ENCODE measurements at regions not wholly inside any gene's neighbourhood (a gene's known extent, or its start where the extent isn't known, plus 50 kb on each side); places are given as distances from the start of the nearest gene placed in this dataset.

DNA sequence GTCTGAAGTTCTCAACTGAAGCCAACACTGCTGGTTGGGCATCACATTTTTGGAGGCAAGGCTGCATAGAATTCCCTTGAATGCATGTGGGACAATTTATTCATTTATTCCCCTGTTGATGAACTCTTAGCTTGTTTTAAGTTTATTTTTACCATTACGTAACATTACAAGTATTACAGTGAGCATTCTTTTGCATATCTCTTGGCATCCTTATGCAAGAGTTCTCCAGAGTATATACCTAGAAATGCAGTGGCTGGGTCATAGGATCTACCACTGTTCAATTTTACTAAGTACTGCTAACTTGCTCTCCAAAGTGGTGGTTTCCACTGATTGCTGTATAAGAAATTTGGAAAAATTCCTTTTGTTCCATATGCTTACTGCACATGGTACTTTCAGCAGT is 66.5 kb downstream of the UCHL1 start:
- no peak for DNase-seq (ENCODE audit: low read depth)
- TF ChIP-seq CTCF (conservative IDR thresholded peaks at IDR 0.05; ENCODE audit: low read depth, low read length): no peak
- no peak overlapping the region for H3K4me3 ChIP-seq (ENCODE audit: low read depth, low read length)

DNA sequence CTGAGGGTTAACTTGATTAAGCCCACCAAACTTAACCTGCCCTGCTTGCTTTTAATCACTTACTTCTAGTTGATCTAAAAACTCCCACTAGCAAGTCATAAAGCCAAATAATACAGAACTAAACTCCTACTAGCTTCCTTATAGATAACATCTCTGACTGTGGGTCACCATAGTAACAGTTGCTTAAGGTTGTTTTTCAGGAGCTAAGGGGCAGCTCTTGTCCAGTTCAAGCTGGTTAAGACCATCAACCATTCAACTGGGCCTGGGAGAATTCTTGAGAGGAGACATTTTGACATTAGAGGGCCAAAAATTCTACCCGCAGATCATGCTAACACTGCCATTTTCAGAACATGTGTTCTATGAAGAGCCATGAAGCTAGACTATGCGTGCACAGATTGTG is 67.0 kb downstream of the UCHL1 start:
- no peak for DNase-seq (ENCODE audit: low read depth)
- no peak overlapping the region for H3K4me3 ChIP-seq (ENCODE audit: low read depth, low read length)
- TF ChIP-seq CTCF (conservative IDR thresholded peaks at IDR 0.05; ENCODE audit: low read depth, low read length): no peak

DNA sequence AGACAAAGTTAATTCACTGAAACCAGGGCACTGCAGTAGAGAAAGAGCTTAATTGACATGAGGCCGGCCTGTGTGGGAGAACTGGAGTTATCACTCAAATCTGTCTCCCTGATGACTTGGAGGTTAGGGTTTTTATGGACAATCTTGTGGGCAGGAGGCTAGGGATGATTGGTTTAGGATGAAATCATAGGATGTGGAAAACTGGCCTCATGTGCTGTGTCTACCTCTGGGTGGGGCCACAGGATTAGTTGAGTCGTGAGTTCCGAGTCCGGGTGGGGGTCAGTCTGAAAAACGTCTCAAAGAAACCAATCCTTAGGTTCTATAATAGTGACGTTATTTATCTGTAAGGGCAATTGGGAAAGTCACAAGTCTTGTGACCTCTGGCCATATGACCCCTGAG is 68.1 kb downstream of the UCHL1 start:
- no peak for TF ChIP-seq CTCF (conservative IDR thresholded peaks at IDR 0.05; ENCODE audit: low read depth, low read length)
- no peak overlapping the region for H3K4me3 ChIP-seq (ENCODE audit: low read depth, low read length)
- DNase-seq (ENCODE audit: low read depth): no peak

GRCh38 chr4:41325901-41326300 is 69.2 kb downstream of the UCHL1 start:
- no peak overlapping the region for H3K4me3 ChIP-seq (ENCODE audit: low read depth, low read length)
- DNase-seq (ENCODE audit: low read depth): no peak
- TF ChIP-seq CTCF (conservative IDR thresholded peaks at IDR 0.05; ENCODE audit: low read depth, low read length): no peak

DNA sequence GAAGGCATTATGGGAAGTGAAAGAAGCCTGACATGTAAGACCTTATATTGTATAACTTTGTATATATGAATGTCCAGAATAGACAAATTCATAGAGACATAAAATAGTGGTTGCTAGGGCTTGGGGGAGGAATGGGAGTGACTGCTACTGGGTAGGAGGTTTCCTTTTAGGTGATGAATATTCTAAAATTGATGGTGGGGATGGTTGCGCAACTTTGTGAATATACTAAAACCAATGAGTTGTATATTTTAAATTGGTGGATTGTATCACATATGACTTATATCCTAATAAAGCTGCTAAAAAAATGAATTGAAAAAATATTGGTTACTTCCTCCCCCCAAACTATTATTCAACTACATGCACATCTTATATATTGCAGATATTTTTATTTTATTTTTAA is 70.0 kb downstream of the UCHL1 start:
- no peak for TF ChIP-seq CTCF (conservative IDR thresholded peaks at IDR 0.05; ENCODE audit: low read depth, low read length)
- DNase-seq (ENCODE audit: low read depth): no peak
- no peak overlapping the region for H3K4me3 ChIP-seq (ENCODE audit: low read depth, low read length)

GRCh38 chr4:41327770-41328169 is 71.0 kb downstream of the UCHL1 start:
- no peak overlapping the region for H3K4me3 ChIP-seq (ENCODE audit: low read depth, low read length)
- no peak for DNase-seq (ENCODE audit: low read depth)
- TF ChIP-seq CTCF (conservative IDR thresholded peaks at IDR 0.05; ENCODE audit: low read depth, low read length): no peak

GRCh38 chr4:41329361-41329760 is 72.6 kb downstream of the UCHL1 start:
- DNase-seq (ENCODE audit: low read depth): no peak
- no peak overlapping the region for H3K4me3 ChIP-seq (ENCODE audit: low read depth, low read length)
- TF ChIP-seq CTCF (conservative IDR thresholded peaks at IDR 0.05; ENCODE audit: low read depth, low read length): no peak
